ENCODE measurements at regions not wholly inside any gene's neighbourhood (a gene's known extent, or its start where the extent isn't known, plus 50 kb on each side); places are given as distances from the start of the nearest gene placed in this dataset.

DNA sequence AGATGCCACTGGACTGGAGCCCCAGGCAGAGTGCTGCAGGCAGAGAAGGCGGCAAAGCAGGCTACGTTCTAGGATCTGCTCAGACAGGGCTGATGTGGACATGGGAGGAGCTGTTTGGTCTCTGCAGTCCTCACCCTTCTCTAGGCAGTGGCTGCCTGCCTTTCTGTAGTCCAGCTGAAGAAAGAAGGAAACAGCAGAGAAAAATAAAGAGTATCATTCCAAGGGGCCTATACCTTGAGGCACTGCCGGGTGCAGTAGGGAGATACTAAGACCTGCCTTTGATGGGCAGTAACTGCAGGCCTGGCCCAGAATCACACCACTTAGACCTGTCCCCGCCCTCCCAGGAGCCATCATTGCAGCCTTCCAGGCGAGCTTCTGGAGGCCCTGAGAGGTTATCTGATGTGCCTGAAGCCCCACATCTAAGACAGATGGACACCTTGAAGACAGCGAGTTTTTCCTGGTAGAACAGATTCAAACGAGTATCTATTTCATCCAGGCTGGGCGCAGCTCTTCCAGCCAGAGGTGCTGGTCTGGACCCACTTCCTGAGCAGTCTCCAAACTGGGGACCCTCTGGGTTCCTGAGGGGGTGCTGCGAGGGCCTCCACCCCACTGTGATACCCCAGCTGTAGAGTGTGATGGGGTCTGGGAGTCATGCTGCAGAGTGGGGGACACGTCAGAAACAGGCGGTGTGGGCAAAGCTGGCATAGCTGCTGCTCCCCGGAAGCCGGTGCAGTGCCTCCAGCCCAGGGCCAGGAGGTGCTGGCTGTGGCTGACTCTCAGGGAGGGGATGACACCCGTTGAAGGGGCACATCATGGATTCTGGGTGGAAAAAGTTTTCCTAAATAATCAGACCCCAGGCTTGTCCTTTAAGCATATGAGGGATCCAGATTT is 87.3 kb upstream of the OTOS start:
- no peak for TF ChIP-seq CTCF (IDR thresholded peaks at IDR 0.05)
- TF ChIP-seq POLR2AphosphoS5 (IDR thresholded peaks at IDR 0.05; ENCODE audit: insufficient read depth in 1 of 2, low read depth in 1 of 2), result no peak
